UCSD-AML1 (cell line): ENCODE measurements at regions not wholly inside any gene's neighbourhood (a gene's known extent, or its start where the extent isn't known, plus 50 kb on each side); places are given as distances from the start of the nearest gene placed in this dataset.
"Not testable (repeated sequence)": the region's sequence is repeated elsewhere in the genome, so short reads cannot be mapped to it uniquely, and the experiment has no call there.

ENCODE experiments used
- DNase-seq: peaks from one replicate; lab custom pipeline; 2025; ENCODE audit not compliant: unreplicated experiment; lab: John Stamatoyannopoulos, UW

DNA sequence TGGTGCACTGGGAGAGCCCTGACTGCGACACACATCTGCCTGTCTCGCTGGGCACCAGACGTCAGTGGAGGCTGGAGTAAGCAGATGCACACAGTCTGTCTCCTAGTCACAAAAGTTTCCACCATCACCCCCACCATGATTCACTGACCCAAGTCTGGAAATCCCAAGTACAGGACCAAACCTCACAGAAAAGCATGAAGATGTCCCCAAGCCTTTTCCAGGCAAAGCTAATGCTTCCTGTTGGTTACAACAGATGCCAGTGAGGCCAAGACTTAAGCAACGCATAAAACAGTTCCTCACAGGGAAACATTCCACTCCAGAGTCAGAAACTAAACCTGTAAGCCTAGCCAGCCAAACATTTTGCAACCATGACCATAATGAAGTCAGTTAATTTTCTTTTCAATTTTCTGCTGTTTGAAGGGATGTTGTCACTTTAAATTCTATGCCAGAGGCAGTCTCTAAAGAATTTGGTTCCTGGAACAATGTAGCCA, 259.3 kb upstream of the SLC30A5 start:
- DNase-seq: no peak

- DNase-seq: no peak
These were observed 255.6 kb upstream of the SLC30A5 start for GRCh38 chr5:68838157-68838718.

GRCh38 chr5:68839019-68839552, 254.7 kb upstream of the SLC30A5 start:
- DNase-seq: no peak

- no peak for DNase-seq
These were observed 250.0 kb upstream of the SLC30A5 start for GRCh38 chr5:68843624-68844364.

- no peak for DNase-seq
These were observed 248.7 kb upstream of the SLC30A5 start for GRCh38 chr5:68845131-68845530.

- DNase-seq: no peak
These were observed 247.0 kb upstream of the SLC30A5 start for GRCh38 chr5:68846828-68847227.

DNA sequence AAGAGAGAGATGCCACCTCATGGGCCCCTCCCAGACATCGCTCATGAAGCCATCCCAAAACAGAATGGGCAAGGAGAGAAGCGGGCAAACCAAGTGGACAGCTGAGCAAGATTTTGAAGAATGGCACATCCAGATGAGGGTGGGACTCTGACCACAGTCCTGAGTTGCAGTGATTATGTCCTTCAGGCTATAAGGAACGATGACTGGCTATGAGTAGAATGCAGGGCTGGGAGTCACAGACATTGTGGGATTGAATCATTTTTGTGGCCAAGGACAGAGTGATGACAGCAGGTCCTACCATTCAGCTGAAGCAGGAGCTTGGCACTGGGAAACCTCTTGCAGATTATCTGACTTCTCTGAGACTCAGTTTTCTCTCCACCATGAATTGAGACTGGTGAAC, 245.7 kb upstream of the SLC30A5 start:
- no peak for DNase-seq

- DNase-seq: no peak
These were observed 244.7 kb upstream of the SLC30A5 start for GRCh38 chr5:68849103-68849502.

- no peak for DNase-seq
These were observed 243.9 kb upstream of the SLC30A5 start for GRCh38 chr5:68849906-68850305.

- DNase-seq: no peak
These were observed 232.7 kb upstream of the SLC30A5 start for GRCh38 chr5:68861099-68861498.

DNA sequence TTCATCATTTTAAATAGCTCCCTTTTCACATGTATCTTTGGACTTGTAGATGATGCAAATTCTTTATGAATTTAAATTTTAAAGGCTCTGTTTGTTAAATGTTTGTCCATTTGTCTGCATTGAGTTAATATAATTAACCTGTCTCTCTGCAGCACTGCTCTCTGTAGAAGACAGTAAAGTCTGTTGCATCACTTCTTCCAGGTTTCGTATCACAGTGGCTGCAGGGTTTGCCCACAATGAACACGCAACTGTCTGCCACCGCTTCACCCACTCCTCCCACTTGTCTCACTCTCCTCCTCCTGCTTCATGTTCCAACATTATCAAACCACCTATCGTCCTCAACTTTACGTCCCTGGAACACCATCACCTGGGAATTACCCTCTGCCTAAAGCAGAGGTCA, 231.3 kb upstream of the SLC30A5 start:
- DNase-seq: no peak

DNA sequence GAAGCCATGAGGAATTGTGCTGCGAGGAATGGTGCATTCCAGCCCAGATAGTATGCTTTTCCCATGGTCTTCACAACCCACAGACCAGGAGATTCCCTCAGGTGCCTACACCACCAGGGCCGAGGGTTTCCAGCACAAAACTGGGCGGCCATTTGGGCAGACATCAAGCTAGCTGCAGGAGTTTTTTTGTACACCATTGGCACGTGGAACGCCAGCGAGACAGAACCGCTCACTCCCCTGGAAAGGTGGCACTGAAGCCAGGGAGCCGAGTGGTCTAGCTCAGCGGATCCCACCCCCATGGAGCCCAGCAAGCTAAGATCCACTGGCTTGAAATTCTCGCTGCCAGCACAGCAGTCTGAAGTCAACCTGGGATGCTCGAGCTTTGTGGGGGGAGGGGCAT, 228.6 kb upstream of the SLC30A5 start:
- not testable (repeated sequence) for DNase-seq

- no peak for DNase-seq
These were observed 221.6 kb upstream of the SLC30A5 start for GRCh38 chr5:68872088-68872839.

- no peak for DNase-seq
These were observed 220.6 kb upstream of the SLC30A5 start for GRCh38 chr5:68873198-68873597.

DNA sequence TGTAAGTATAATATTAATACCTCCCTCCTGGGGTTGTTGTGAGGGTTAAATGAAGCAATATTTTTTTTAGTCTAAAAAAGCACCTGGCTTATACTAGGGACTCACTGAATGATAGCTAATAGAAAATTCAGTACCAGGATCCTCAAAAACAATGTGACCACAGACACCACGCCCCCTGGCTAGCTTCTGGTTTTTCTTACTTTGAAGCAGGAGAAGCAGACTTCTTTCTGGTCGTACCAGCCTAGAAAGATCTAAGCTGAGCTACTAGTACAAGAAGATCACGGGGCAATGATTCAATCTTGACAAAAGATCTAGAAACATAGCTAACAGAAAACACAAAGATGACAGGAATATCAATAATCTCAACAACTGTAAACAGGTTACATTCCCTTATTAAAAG, 218.5 kb upstream of the SLC30A5 start:
- no peak for DNase-seq

GRCh38 chr5:68883436-68883835, 210.4 kb upstream of the SLC30A5 start:
- DNase-seq: no peak

- no peak for DNase-seq
These were observed 209.6 kb upstream of the SLC30A5 start for GRCh38 chr5:68884144-68884754.

DNA sequence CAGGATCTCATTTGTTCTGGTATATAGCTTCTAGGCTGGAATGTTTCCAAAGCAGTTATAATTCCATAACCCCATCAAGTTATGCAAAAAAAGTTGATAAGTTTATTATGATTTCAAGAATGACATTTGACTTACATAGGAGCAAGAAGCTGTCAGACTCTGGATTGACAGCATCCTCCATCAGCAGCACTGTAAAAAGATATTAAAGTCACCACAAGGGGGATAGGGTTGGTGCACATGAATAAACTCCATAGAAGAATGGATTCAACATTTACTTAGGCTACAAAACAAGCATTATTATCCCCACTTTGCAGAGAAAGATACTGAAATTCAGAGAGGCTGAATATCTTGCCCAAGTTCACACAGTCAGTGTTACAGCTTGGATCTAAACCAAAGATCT, 208.9 kb upstream of the SLC30A5 start:
- DNase-seq: no peak

GRCh38 chr5:68886814-68887213, 207.0 kb upstream of the SLC30A5 start:
- DNase-seq: no peak

GRCh38 chr5:68891718-68892117, 202.1 kb upstream of the SLC30A5 start:
- no peak for DNase-seq

DNA sequence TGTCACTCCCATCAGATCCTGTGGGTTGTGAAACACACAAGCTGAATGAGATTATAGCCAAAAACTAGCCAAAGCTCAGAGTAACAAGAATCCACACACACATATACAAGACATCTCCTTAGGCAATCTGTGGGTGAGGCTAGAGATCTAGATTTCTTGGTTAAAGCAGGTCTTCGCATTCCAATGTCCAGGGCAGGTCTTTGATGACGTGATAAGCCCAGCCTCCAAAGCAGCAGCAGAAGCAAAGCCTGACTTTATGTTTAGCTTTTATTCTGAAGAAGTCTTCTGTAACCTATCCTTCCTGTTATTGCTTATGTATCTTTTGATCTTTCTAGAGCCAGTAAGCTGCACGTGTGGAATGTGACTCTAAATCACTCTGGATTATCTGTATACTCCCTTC, 199.1 kb upstream of the SLC30A5 start:
- no peak for DNase-seq
